Sigmoid colon (tissue), 3 donors: ENCODE measurements at regions not wholly inside any gene's neighbourhood (a gene's known extent, or its start where the extent isn't known, plus 50 kb on each side); places are given as distances from the start of the nearest gene placed in this dataset.

Experiments used
- POLR2A ChIP-seq, 2 donors: fragments of 450-650 bp; IDR thresholded peaks; one replicate each; pipeline ENCODE4 v1.6.1; 2016; ENCODE audit warnings: antibody characterized with exemption in 2 of 2, mild to moderate bottlenecking in 2 of 2, moderate library complexity in 2 of 2
- TF ChIP-seq, protein P1 (sequence below), 4 experiments: fragments of 450-650 bp in 3 of 4; fragments of 200-600 bp in 1 of 4; IDR thresholded peaks; one replicate each; pipeline ENCODE4 v1.5.1; 2016 to 2019; ENCODE audit warnings: antibody characterized with exemption in 4 of 4, mild to moderate bottlenecking in 3 of 4, moderate library complexity in 2 of 4

DNA sequence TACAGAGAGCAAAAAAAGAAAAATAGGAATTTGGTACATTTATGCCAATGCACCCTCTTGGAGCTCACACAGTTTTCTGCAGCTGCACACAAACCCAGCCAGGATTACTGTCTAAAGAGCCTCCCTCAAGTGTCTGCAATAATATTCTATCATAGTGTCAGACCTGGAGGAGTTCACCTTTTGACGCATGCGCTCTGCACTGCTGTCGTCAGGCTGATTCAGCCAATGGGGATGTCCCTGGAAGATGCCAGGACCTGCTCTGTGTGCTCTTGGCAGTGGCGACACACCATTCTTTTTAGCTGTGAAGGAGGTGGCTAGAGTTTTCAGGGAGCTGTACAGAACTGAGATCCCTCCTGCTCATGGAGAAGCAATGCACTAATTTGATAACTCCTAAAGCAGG is 249.0 kb upstream of the KIRREL3 start:
- TF ChIP-seq, protein P1, sequence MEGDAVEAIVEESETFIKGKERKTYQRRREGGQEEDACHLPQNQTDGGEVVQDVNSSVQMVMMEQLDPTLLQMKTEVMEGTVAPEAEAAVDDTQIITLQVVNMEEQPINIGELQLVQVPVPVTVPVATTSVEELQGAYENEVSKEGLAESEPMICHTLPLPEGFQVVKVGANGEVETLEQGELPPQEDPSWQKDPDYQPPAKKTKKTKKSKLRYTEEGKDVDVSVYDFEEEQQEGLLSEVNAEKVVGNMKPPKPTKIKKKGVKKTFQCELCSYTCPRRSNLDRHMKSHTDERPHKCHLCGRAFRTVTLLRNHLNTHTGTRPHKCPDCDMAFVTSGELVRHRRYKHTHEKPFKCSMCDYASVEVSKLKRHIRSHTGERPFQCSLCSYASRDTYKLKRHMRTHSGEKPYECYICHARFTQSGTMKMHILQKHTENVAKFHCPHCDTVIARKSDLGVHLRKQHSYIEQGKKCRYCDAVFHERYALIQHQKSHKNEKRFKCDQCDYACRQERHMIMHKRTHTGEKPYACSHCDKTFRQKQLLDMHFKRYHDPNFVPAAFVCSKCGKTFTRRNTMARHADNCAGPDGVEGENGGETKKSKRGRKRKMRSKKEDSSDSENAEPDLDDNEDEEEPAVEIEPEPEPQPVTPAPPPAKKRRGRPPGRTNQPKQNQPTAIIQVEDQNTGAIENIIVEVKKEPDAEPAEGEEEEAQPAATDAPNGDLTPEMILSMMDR (IDR thresholded peaks at IDR 0.05): no peak
- TF ChIP-seq POLR2A (IDR thresholded peaks at IDR 0.05): no peak
